ENCODE measurements at regions not wholly inside any gene's neighbourhood (a gene's known extent, or its start where the extent isn't known, plus 50 kb on each side); places are given as distances from the start of the nearest gene placed in this dataset.

DNA sequence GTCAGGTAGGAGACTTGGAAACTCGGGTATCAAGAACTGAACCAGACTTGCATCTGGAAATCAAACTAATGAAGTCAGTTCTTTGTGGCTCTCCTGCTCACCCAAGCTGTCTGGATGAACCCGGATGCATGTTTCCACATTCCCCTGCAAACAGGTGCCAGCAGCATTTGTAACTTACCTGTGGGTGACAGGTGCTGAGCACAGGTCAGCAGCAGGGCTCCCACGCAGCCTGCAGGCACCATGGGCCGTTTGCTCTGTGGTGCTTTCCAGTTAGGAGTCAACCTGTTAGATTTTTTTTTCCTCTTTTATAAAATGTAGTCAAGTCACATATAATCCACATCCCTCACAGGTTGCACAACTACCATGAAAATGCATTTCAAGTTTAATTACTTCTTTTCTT lies 385.6 kb upstream of the ADGRL3 start:
- Histone ChIP-seq H3K9me3 (ENCODE audit: insufficient read depth, low read depth, low read length) (no peaks in the 10 kb centered on the region), H3K4me1 (ENCODE audit: insufficient read depth, low read length, poor library complexity, severe bottlenecking) (no peaks in the 10 kb centered on the region), H3K4me3 (ENCODE audit: low read length, poor library complexity, severe bottlenecking) (no peak overlapping the region), H3K36me3 (ENCODE audit: insufficient read depth, low read length) (no peaks in the 10 kb centered on the region), H3K27me3 (ENCODE audit: insufficient read depth, low read length, poor library complexity, severe bottlenecking) (no peaks in the 10 kb centered on the region), H2AFZ (ENCODE audit: low read length) (no peak overlapping the region), H3K9me2 (replicated peaks; ENCODE audit: low read depth, low read length) (no peaks in the 10 kb centered on the region), H3K9ac (ENCODE audit: low read depth, low read length, poor library complexity, severe bottlenecking) (no peak overlapping the region), H4K20me1 (ENCODE audit: insufficient read depth, low read length, poor library complexity, severe bottlenecking) (no peaks in the 10 kb centered on the region), H3K4me2 (ENCODE audit: low read depth, low read length, poor library complexity, severe bottlenecking) (no peak overlapping the region), H3F3A (ENCODE audit: low read depth) (no peaks in the 10 kb centered on the region), H3K79me2 (ENCODE audit: insufficient read depth, low read length) (no peaks in the 10 kb centered on the region)
- TF ChIP-seq EZH2phosphoT487 (IDR thresholded peaks at IDR 0.05; ENCODE audit: borderline replicate concordance): no peak
- TF ChIP-seq, protein P1, sequence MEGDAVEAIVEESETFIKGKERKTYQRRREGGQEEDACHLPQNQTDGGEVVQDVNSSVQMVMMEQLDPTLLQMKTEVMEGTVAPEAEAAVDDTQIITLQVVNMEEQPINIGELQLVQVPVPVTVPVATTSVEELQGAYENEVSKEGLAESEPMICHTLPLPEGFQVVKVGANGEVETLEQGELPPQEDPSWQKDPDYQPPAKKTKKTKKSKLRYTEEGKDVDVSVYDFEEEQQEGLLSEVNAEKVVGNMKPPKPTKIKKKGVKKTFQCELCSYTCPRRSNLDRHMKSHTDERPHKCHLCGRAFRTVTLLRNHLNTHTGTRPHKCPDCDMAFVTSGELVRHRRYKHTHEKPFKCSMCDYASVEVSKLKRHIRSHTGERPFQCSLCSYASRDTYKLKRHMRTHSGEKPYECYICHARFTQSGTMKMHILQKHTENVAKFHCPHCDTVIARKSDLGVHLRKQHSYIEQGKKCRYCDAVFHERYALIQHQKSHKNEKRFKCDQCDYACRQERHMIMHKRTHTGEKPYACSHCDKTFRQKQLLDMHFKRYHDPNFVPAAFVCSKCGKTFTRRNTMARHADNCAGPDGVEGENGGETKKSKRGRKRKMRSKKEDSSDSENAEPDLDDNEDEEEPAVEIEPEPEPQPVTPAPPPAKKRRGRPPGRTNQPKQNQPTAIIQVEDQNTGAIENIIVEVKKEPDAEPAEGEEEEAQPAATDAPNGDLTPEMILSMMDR (conservative IDR thresholded peaks at IDR 0.05; ENCODE audit: low read length): no peak

DNA sequence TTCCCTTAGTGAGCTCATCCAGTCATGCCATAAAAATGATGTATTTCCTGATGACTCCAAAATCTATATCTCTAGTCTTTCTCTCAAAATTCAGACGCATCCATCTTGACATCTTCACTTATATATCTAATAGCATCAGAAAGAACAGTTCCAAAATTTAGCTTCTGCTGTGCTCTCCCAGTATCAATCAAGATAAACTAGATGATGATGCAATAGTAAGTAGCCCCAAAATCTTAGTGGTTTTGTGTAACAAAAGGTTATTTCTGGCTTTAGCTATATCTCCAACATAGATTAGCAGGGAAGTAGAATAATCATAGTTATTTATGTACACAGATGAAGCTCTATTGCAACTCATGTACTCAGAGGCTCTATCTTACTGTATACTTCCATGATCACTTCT lies 382.5 kb upstream of the ADGRL3 start:
- Histone ChIP-seq H3K4me1 (ENCODE audit: insufficient read depth, low read length, poor library complexity, severe bottlenecking) (no peaks in the 10 kb centered on the region), H3K4me3 (ENCODE audit: low read length, poor library complexity, severe bottlenecking) (no peak overlapping the region), H3K4me2 (ENCODE audit: low read depth, low read length, poor library complexity, severe bottlenecking) (no peak overlapping the region), H3K9me3 (ENCODE audit: insufficient read depth, low read depth, low read length) (no peaks in the 10 kb centered on the region), H3K27me3 (ENCODE audit: insufficient read depth, low read length, poor library complexity, severe bottlenecking) (no peaks in the 10 kb centered on the region), H4K20me1 (ENCODE audit: insufficient read depth, low read length, poor library complexity, severe bottlenecking) (no peaks in the 10 kb centered on the region), H3K9ac (ENCODE audit: low read depth, low read length, poor library complexity, severe bottlenecking) (no peak overlapping the region), H3F3A (ENCODE audit: low read depth) (no peaks in the 10 kb centered on the region), H3K79me2 (ENCODE audit: insufficient read depth, low read length) (no peaks in the 10 kb centered on the region), H3K36me3 (ENCODE audit: insufficient read depth, low read length) (no peaks in the 10 kb centered on the region), H2AFZ (ENCODE audit: low read length) (no peak overlapping the region), H3K9me2 (replicated peaks; ENCODE audit: low read depth, low read length) (no peaks in the 10 kb centered on the region)
- no peak for TF ChIP-seq EZH2phosphoT487 (IDR thresholded peaks at IDR 0.05; ENCODE audit: borderline replicate concordance)
- TF ChIP-seq, protein P1 (conservative IDR thresholded peaks at IDR 0.05; ENCODE audit: low read length): no peak

DNA sequence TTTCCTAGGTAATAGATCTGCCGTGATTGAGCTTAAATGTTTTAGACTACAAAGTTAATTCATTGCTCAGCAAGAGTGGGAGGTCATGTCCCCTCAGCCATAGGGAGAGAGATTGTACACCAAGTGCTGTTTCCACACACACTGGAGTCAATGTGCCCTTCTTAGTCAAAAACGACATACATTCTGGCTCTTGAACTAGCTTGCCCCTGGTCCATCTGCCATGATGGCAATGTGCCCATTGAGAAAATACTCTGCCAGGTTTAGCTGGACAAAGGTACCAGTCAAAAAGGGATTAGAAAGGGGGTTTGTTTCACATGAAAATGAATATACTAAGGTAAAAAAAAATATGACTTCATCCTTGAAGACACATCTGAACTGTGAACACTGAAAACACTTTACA lies 377.1 kb upstream of the ADGRL3 start:
- no peaks in the 10 kb centered on the region for H3K79me2 ChIP-seq (ENCODE audit: insufficient read depth, low read length)

More for the DNA sequence above, 377.1 kb upstream of the ADGRL3 start:
- Histone ChIP-seq H3K4me3 (ENCODE audit: low read length, poor library complexity, severe bottlenecking) (no peak overlapping the region), H3K27me3 (ENCODE audit: insufficient read depth, low read length, poor library complexity, severe bottlenecking) (no peaks in the 10 kb centered on the region), H3K9me3 (ENCODE audit: insufficient read depth, low read depth, low read length) (no peaks in the 10 kb centered on the region), H3F3A (ENCODE audit: low read depth) (no peaks in the 10 kb centered on the region), H4K20me1 (ENCODE audit: insufficient read depth, low read length, poor library complexity, severe bottlenecking) (no peaks in the 10 kb centered on the region), H3K36me3 (ENCODE audit: insufficient read depth, low read length) (no peaks in the 10 kb centered on the region), H2AFZ (ENCODE audit: low read length) (no peak overlapping the region), H3K4me1 (ENCODE audit: insufficient read depth, low read length, poor library complexity, severe bottlenecking) (no peaks in the 10 kb centered on the region), H3K4me2 (ENCODE audit: low read depth, low read length, poor library complexity, severe bottlenecking) (no peak overlapping the region), H3K9me2 (replicated peaks; ENCODE audit: low read depth, low read length) (no peaks in the 10 kb centered on the region), H3K9ac (ENCODE audit: low read depth, low read length, poor library complexity, severe bottlenecking) (no peak overlapping the region)
- TF ChIP-seq, protein P1 (conservative IDR thresholded peaks at IDR 0.05; ENCODE audit: low read length): no peak
- TF ChIP-seq EZH2phosphoT487 (IDR thresholded peaks at IDR 0.05; ENCODE audit: borderline replicate concordance): no peak
